IMR-90 (cell line): ENCODE measurements at regions not wholly inside any gene's neighbourhood (a gene's known extent, or its start where the extent isn't known, plus 50 kb on each side); places are given as distances from the start of the nearest gene placed in this dataset.

ENCODE experiments used
- BHLHE40 ChIP-seq: fragments of 150-350 bp; IDR thresholded peaks from 2 replicates; pipeline ENCODE4 v1.6.1; 2016; ENCODE audit warnings: mild to moderate bottlenecking, low read depth, low read length
- CEBPB ChIP-seq: IDR thresholded peaks from 2 replicates; pipeline ENCODE4 v1.6.1; 2012; ENCODE audit warnings: low read depth, low read length, improper control_type of control experiment
- CHD1 ChIP-seq: IDR thresholded peaks from 2 replicates; pipeline ENCODE4 v1.6.1; 2012; ENCODE audit warnings: low read depth, low read length, improper control_type of control experiment
- CTCF ChIP-seq: conservative IDR thresholded peaks from 2 replicates; pipeline ENCODE4 v1.5.1; 2012; ENCODE audit warnings: mild to moderate bottlenecking, low read depth, low read length, improper control_type of control experiment
- ELK1 ChIP-seq: fragments of 150-350 bp; IDR thresholded peaks from 2 replicates; pipeline ENCODE4 v1.6.1; 2016; ENCODE audit warnings: low read depth, mild to moderate bottlenecking, low read length, moderate library complexity, borderline replicate concordance
- MAFK ChIP-seq: IDR thresholded peaks from 2 replicates; pipeline ENCODE4 v1.6.1; 2012; ENCODE audit warnings: low read depth, low read length, improper control_type of control experiment
- MAZ ChIP-seq: IDR thresholded peaks from 2 replicates; pipeline ENCODE4 v1.6.1; 2012; ENCODE audit warnings: low read depth, mild to moderate bottlenecking, low read length, improper control_type of control experiment, moderate library complexity, borderline replicate concordance
- MXI1 ChIP-seq: IDR thresholded peaks from 2 replicates; pipeline ENCODE4 v1.6.1; 2012; ENCODE audit warnings: low read depth, mild to moderate bottlenecking, low read length, moderate library complexity, borderline replicate concordance
- POLR2A ChIP-seq: IDR thresholded peaks from 2 replicates; pipeline ENCODE4 v1.6.1; 2012; ENCODE audit warnings: mild to moderate bottlenecking, low read depth, low read length
- RAD21 ChIP-seq: IDR thresholded peaks from 2 replicates; pipeline ENCODE4 v1.6.1; 2012; ENCODE audit warnings: low read length, improper control_type of control experiment
- RCOR1 ChIP-seq: IDR thresholded peaks from 2 replicates; pipeline ENCODE4 v1.6.1; 2012; ENCODE audit warnings: mild to moderate bottlenecking, low read length, improper control_type of control experiment; ENCODE audit not compliant: insufficient replicate concordance
- RFX5 ChIP-seq: IDR thresholded peaks from 2 replicates; pipeline ENCODE4 v1.8.0; 2012; ENCODE audit warnings: low read depth, mild to moderate bottlenecking, low read length, moderate library complexity
- SMC3 ChIP-seq: fragments of 150-350 bp; IDR thresholded peaks from 2 replicates; pipeline ENCODE4 v1.6.1; 2016; ENCODE audit warnings: low read depth, mild to moderate bottlenecking, antibody characterized with exemption, low read length, moderate library complexity
- USF2 ChIP-seq: fragments of 150-350 bp; IDR thresholded peaks from 2 replicates; pipeline ENCODE4 v1.6.1; 2017; ENCODE audit warnings: mild to moderate bottlenecking, antibody characterized with exemption, low read length, low read depth

- TF ChIP-seq RFX5 (no peak), POLR2A (no peak), CTCF (no peak), USF2 (no peak), BHLHE40 (no peak), RCOR1 (no peak), MAZ (no peak), MXI1 (no peak), ELK1 (no peak), SMC3 (no peak), CHD1 (no peak), CEBPB (no peak), RAD21 (no peak), MAFK (no peak)
These were observed 583.9 kb downstream of the MCTP2 start for GRCh38 chr15:94815110-94815731.
